ENCODE measurements at regions not wholly inside any gene's neighbourhood (a gene's known extent, or its start where the extent isn't known, plus 50 kb on each side); places are given as distances from the start of the nearest gene placed in this dataset.

- DNase-seq = no peak
These were observed 191.9 kb upstream of the LRIG1 start for GRCh38 chr3:66692766-66693150.

DNA sequence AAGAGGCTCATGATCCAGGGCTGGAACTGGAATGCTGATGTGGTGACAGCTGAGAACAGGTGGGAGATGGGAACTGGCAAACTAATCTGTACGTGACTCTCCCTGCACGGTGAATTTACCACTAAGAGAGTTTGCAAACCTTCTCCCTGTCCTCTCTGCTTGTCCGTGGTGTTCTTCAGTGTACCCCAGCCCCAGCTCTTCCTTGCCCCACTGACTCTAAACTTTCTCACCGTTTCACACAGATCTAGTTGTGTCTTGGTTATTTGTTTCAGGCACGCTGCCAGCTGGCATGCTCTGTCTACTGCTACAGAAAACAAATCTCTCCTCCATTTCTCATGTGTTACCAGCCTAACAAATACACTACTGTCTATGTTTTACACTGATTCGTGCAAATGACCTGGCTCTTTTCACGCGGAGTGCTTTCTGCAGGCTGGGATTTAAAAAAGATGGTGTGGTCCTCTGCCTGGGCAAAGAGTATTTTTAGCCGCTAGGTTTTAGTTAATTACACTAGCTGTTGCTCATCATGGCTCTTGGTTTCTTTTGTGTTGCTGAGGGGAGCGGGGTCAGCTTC, 192.7 kb upstream of the LRIG1 start:
- DNase-seq = no peak

DNA sequence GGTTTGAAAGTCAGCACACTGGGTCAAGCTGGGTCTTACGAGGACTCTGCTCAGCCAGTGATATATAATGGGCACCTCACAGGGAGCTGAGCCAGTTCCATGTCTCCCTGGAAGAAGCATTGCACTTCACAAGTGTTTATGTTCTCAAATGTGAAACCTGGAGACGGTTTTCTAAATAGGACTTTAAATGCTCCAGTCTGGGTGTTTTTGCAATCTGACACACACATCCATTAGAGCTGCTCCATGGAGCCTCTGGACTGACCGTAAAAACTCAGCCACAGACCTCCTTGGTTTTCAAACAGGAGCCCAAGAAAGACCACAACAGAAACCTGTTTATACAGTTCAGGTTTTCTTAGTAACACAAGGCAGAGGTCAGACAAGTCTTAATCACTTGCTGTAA, 201.3 kb upstream of the LRIG1 start:
- DNase-seq = no peak

DNA sequence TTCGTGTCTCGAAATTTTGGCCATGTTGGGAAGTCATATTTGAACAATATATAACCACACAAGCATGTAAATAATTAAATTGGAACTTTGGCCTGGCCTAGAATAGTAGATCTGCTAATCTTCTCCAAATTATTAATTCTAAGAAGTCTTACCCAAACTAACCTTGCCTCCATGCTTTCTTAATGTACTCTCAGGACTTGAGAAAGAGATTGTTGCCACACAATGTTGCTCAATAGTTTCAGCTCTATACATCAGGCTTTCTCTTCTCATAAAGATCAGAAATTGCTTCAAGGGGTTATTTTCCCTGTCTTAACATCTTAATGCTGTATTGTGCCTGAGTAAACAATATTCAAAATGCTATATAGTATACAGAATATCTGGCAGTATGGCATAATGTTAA, 202.7 kb upstream of the LRIG1 start:
- DNase-seq = no peak

GRCh38 chr3:66705076-66705475, 204.3 kb upstream of the LRIG1 start:
- DNase-seq = no peak

DNA sequence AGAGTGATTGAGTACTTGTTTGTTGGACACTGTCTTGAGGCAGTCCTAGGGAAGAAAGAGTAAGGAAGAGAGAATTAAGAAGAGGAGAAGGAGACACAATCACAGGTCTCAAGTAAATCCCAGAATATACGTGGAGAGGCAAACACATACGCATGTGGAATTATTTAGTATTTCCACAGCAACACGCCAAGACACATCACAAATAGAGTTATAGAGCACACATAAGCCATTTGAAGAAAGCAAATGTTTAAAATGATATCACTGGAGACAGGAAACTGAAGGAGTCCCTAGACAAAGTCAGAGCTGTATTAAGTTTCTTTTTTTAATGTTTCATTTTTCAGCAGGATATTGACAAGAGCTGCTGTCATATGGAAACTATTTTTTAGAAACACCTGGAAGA, 206.1 kb upstream of the LRIG1 start:
- no peak for DNase-seq

DNA sequence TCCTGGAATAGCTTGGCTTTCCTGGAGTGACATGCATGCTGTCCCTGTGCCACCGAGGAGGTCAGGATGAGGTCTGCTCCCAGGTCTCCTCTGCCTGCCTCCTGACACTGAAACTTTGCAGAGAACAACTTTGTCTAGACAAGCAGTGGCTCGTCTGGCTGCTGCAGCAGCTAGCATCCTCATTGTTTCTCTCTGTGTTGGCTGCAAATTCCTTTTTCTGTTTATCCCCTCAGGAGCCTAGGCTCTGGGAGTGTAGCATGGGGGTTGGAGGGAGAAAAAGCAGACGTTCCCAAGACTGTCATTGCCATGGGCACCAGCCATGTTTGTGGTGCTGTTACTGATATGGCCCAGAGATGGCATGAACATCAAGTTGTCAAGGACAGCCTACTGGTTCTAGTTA, 208.7 kb upstream of the LRIG1 start:
- DNase-seq = no peak

DNA sequence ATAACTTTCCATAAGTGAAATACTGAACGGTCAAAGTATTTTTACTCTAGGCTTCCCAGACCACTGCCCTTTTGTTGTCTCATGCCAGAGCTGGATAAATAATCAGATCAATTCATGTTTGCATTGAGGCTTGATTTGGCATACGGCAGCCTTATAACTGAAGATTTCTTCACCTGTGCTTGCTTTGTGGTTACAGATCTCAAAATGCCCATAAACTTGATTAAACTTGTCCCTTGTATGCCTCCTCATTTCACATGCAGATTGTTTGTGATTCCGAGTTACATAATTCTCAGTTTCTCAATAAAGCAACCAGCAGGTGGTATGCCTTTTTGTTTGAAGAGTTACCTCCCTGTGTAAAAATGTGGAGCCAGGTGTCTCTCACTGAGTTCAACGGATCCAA, 211.4 kb upstream of the LRIG1 start:
- DNase-seq = no peak

- DNase-seq = no peak
These were observed 213.1 kb upstream of the LRIG1 start for GRCh38 chr3:66713921-66714320.

- DNase-seq = no peak
These were observed 215.0 kb upstream of the LRIG1 start for GRCh38 chr3:66715806-66716205.

GRCh38 chr3:66717806-66718205, 217.0 kb upstream of the LRIG1 start:
- no peak for DNase-seq

GRCh38 chr3:66719796-66720356, 219.1 kb upstream of the LRIG1 start:
- DNase-seq = no peak

DNA sequence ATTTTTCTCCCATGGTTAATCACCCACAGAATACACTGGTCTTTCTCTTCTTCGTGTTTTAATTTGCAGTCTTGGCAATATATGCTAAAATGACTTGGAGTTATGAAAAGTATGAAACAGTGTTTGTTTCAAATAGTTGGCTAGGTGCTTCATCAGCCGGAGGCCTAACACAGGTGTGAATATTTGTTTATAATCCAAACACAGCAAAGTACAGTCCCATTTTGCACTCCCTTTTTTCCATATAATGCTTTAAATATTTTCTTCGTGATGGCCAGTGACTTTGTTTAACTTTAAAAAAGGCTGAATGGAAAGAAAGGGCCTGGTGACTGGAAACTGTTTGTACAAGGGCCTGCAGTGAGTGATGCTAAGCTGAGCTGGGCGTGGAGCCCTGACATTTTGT, 219.7 kb upstream of the LRIG1 start:
- no peak for DNase-seq

GRCh38 chr3:66722675-66723074, 221.9 kb upstream of the LRIG1 start:
- no peak for DNase-seq

DNA sequence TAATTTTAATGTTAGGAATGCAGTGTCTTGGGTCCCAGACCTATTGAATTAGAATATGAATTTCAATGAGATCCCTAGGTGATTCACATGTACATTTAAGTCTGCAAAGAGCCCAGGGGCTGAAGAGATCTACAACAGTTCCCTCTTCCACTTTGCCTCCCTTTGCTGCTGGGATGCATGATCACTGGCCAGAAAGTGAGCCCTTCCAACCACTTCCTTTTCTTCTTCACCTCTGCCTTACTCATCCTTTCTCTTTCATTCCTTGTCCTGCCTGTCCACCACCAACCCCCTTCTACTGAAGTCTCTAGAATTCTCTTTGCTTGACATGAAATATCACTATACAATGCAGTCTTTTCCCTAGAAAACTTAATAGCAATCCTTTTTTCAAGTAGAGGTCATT, 222.4 kb upstream of the LRIG1 start:
- no peak for DNase-seq

- DNase-seq = no peak
These were observed 229.0 kb upstream of the LRIG1 start for GRCh38 chr3:66729687-66730393.

DNA sequence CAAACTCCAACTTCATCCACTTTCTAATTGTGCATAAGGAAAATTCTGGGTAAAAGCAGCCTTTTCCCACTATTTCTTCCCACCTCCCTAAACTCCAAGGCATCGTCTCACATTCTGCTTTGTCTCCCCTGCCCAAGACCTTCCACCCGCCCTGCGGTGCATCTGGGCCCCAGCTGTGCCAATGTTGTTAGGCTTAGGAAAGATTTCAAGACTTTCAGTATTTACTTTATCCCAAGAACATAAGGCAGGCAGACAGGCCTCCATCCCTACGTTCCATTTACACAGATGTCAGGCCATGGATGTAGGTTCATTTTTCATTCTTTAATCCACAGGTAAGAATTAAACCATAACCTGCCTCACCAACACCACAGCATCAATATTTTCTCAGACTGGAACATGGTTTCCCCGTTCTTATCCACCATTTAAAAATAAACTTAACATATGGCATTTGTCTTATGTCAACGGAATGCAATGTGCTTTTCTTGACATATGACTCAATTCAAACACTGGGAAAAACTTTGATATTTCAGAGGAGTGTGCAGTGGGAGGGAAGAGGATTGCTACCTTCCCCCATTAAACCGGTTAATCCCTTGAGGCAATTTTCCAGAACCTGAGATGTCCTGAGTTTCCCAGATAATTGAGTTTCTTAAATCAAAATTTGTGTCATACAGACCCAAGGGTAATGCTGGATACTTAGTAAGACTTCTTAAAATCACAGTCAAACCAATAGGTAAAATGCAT, 238.0 kb upstream of the LRIG1 start:
- no peak for DNase-seq

DNA sequence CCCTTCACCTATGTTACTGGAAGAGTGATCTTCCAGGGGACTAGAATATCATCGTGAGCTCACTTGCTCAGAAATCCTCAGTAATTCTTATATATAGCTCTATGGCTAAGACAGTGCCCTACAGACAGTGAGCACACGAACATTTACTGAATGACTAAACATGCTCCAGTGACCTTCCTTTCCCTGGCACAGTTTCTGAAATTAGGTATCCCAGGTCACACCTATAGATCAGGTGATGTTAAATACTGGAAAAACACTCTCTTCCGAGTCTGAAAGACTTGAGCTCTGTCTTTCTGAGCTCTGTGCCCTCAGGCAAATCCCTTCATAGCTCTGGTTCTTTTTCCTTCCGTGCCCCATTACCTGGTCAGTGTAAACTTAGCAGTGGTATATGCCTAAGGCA, 239.4 kb upstream of the LRIG1 start:
- no peak for DNase-seq

DNA sequence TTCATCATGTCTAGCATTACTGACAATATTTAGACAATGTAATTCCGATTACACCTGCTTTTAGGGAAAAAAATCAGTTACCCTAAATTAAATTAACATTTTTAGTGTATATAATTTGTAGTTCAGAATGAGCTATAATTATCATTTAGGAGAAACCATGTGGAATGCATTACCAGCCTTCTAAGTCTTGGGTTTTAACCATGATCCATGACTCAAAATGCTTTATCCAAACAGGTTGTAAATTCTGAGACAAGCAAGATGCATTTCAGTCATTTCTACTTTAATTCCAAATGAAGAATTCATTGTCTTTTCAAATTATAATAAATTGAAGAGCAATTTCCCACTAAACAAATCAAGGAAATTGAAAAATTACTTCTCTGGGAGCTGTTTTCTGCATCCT, 243.7 kb upstream of the LRIG1 start:
- DNase-seq = no peak

GRCh38 chr3:66744986-66745385, 244.2 kb upstream of the LRIG1 start:
- DNase-seq = no peak

DNA sequence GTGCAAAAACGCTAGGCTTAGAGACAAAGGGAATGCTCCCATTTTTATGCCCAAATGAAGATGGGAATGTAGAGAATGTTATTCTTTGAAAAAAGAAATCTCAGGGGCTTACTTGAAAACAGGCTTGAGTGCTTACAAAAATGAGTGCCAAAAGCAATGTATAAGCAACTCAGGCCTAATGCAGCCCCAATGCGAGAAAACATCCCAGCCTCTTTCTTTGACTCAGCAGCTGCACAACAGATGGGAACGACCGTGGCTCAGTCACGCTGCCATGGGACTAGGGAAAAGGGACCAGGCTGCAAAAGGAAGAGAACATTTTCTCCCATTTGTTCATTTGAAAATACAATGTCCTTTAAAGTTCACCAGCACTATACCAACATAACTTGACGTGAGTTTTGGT, 246.4 kb upstream of the LRIG1 start:
- no peak for DNase-seq

DNA sequence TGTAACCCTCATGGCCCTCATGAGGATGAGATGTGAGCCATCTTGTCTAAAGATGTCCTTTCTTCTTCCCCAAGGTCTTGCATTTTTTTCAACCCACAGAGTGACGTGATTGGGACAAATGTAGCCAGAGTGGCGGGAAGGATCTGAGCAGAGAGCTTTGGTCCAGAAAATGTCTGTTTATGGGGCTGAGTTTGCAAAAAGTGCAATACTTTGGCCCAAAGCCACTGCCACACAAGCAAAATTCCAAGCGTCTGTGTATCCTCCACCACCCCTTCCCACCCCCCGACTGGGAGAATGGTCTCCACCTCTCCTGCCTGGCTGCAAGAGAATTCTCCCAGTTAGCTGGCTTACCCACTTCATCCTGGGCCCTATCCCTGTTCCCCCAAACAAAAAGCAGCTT, 246.9 kb upstream of the LRIG1 start:
- DNase-seq = no peak

DNA sequence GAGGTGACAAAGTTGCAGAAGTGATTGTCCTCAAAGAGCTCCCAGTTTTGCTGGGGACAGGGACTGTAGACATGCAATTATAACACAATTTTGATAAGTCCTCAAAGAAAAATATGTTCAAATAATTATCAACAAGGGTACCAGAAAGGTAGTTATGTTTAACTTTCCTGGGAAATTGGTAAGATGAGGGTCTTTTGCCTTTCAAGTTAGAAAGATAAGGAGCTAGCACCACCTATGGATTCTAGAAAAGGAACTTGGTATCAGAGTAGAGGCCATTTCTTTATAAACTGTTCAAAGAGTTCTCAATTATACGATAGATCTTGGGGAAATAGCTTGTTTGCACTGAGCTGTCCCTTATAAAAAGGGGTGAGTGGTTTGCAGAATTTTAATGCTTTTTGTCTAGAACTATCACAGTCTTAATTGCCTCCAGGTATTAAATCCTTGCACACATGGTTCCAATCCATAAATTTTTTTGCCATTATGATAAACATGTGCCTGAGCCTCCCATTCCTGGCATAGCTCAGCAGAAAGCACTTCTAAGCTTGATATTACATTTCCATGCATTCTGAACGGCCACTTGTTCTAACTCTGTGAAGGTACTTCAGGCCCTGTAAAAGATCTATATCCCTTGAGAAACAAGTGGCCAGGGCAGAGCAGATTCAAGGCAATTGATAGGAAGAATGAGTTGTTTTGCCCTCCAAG, 247.5 kb upstream of the LRIG1 start:
- no peak for DNase-seq

- DNase-seq = no peak
These were observed 246.3 kb upstream of the KBTBD8 start for GRCh38 chr3:66751842-66752241.

All from NCI-H2029 treated with DMSO at 0.1 percent for 48 hours (cell line).